ENCODE measurements at regions not wholly inside any gene's neighbourhood (a gene's known extent, or its start where the extent isn't known, plus 50 kb on each side); places are given as distances from the start of the nearest gene placed in this dataset.

- no peak for TF ChIP-seq CTCF (IDR thresholded peaks at IDR 0.05)
- DNase-seq (no peak), ATAC-seq (no peak)
- Mint-ChIP-seq H3K36me3 (no peaks in the 10 kb centered on the region), H3K9me3 (peaks cover 0 to 3% of the 10 kb centered on the region in 2 donors), H3K4me3 (no peak overlapping the region), H3K27me3 (ENCODE audit: low read depth in 2 of 2) (peaks cover 0 to 8% of the 10 kb centered on the region in 2 donors), H3K4me1 (no peaks in the 10 kb centered on the region), H3K27ac (no peak overlapping the region)
- no peak overlapping the region for H3K4me3 ChIP-seq (ENCODE audit: low read length)
- H3K36me3 ChIP-seq (ENCODE audit: control insufficient read depth, insufficient read depth, low read length): no peaks in the 10 kb centered on the region
- H3K27me3 ChIP-seq (ENCODE audit: control insufficient read depth, insufficient read depth, low read length): no peaks in the 10 kb centered on the region
- H3K9me3 ChIP-seq (ENCODE audit: control insufficient read depth, insufficient read depth, low read length): no peaks in the 10 kb centered on the region
- intact Hi-C loops (cut with micrococcal nuclease): no loop called here
- 100% methylated on average over 2 of the region's 3 CpGs for WGBS (ENCODE audit: insufficient coverage)
- no peak overlapping the region for H3K27ac ChIP-seq (ENCODE audit: low read length)
- H3K4me1 ChIP-seq (ENCODE audit: control insufficient read depth, insufficient read depth, low read length): no peaks in the 10 kb centered on the region
Observed at GRCh38 chr11:110886288-110886970, 174.2 kb upstream of the ARHGAP20 start.

- Mint-ChIP-seq H3K36me3 (no peaks in the 10 kb centered on the region), H3K27me3 (ENCODE audit: low read depth in 2 of 2) (peaks cover 0 to 10% of the 10 kb centered on the region in 2 donors), H3K27ac (no peak overlapping the region), H3K4me3 (no peak overlapping the region), H3K9me3 (peaks cover 0 to 2% of the 10 kb centered on the region in 2 donors), H3K4me1 (no peaks in the 10 kb centered on the region)
- ATAC-seq: no peak
- no peak for TF ChIP-seq CTCF (IDR thresholded peaks at IDR 0.05)
- H3K4me3 ChIP-seq (ENCODE audit: low read length): no peak overlapping the region
- no peaks in the 10 kb centered on the region for H3K4me1 ChIP-seq (ENCODE audit: control insufficient read depth, insufficient read depth, low read length)
- no peaks in the 10 kb centered on the region for H3K27me3 ChIP-seq (ENCODE audit: control insufficient read depth, insufficient read depth, low read length)
- H3K9me3 ChIP-seq (ENCODE audit: control insufficient read depth, insufficient read depth, low read length): no peaks in the 10 kb centered on the region
- intact Hi-C loops (cut with micrococcal nuclease): no loop called here
- DNase-seq: no peak
- WGBS (ENCODE audit: insufficient coverage): 84% methylated on average over 3 of the region's 3 CpGs
- no peaks in the 10 kb centered on the region for H3K36me3 ChIP-seq (ENCODE audit: control insufficient read depth, insufficient read depth, low read length)
- no peak overlapping the region for H3K27ac ChIP-seq (ENCODE audit: low read length)
Observed at GRCh38 chr11:110883256-110883655, 171.0 kb upstream of the ARHGAP20 start.

- no peak for ATAC-seq
- intact Hi-C loops (cut with micrococcal nuclease): no loop called here
- 86% methylated on average over 1 of the region's 1 CpG for WGBS (ENCODE audit: insufficient coverage)
- H3K27me3 ChIP-seq (ENCODE audit: control insufficient read depth, insufficient read depth, low read length): no peaks in the 10 kb centered on the region
- Mint-ChIP-seq H3K4me1 (no peaks in the 10 kb centered on the region), H3K27ac (no peak overlapping the region), H3K9me3 (peaks cover 0 to 2% of the 10 kb centered on the region in 2 donors), H3K36me3 (no peaks in the 10 kb centered on the region), H3K4me3 (no peak overlapping the region), H3K27me3 (ENCODE audit: low read depth in 2 of 2) (peaks cover 0 to 2% of the 10 kb centered on the region in 2 donors)
- no peaks in the 10 kb centered on the region for H3K4me1 ChIP-seq (ENCODE audit: control insufficient read depth, insufficient read depth, low read length)
- no peaks in the 10 kb centered on the region for H3K9me3 ChIP-seq (ENCODE audit: control insufficient read depth, insufficient read depth, low read length)
- no peak overlapping the region for H3K27ac ChIP-seq (ENCODE audit: low read length)
- no peak overlapping the region for H3K4me3 ChIP-seq (ENCODE audit: low read length)
- no peak for DNase-seq
- no peaks in the 10 kb centered on the region for H3K36me3 ChIP-seq (ENCODE audit: control insufficient read depth, insufficient read depth, low read length)
- no peak for TF ChIP-seq CTCF (IDR thresholded peaks at IDR 0.05)
Observed at GRCh38 chr11:110878513-110878912, 166.3 kb upstream of the ARHGAP20 start.
